ENCODE measurements at regions not wholly inside any gene's neighbourhood (a gene's known extent, or its start where the extent isn't known, plus 50 kb on each side); places are given as distances from the start of the nearest gene placed in this dataset.

DNA sequence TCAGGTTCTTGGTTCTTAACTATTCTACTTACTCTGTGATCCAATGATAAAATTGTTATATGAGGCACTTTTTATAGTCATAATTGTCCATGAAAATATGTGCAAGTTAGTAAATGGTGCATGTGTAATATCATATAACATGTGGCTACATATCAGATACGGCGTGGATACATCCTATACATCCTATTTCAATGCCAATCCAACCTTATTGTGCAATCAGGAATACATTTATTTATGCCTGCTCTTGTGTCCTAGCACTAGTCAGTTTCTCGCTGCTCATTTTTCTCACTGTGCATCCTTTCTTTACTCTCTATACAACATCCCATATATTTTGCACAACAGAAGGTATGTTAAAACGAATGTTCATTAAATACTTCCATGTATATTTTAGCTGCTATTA lies 1141.1 kb downstream of the FAT4 start:
- DNase-seq (ENCODE audit: low read depth, low spot score), result no peak
- Mint-ChIP-seq H3K27ac (ENCODE audit: unreplicated experiment) (no peak overlapping the region), H3K4me1 (no peaks in the 10 kb centered on the region), H3K27me3 (ENCODE audit: low read depth) (no peaks in the 10 kb centered on the region), H3K36me3 (ENCODE audit: low read depth) (no peaks in the 10 kb centered on the region), H3K4me3 (no peak overlapping the region), H3K9me3 (peaks cover 9% of the 10 kb centered on the region)
- TF ChIP-seq, protein P1, sequence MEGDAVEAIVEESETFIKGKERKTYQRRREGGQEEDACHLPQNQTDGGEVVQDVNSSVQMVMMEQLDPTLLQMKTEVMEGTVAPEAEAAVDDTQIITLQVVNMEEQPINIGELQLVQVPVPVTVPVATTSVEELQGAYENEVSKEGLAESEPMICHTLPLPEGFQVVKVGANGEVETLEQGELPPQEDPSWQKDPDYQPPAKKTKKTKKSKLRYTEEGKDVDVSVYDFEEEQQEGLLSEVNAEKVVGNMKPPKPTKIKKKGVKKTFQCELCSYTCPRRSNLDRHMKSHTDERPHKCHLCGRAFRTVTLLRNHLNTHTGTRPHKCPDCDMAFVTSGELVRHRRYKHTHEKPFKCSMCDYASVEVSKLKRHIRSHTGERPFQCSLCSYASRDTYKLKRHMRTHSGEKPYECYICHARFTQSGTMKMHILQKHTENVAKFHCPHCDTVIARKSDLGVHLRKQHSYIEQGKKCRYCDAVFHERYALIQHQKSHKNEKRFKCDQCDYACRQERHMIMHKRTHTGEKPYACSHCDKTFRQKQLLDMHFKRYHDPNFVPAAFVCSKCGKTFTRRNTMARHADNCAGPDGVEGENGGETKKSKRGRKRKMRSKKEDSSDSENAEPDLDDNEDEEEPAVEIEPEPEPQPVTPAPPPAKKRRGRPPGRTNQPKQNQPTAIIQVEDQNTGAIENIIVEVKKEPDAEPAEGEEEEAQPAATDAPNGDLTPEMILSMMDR (conservative IDR thresholded peaks at IDR 0.05), result no peak

DNA sequence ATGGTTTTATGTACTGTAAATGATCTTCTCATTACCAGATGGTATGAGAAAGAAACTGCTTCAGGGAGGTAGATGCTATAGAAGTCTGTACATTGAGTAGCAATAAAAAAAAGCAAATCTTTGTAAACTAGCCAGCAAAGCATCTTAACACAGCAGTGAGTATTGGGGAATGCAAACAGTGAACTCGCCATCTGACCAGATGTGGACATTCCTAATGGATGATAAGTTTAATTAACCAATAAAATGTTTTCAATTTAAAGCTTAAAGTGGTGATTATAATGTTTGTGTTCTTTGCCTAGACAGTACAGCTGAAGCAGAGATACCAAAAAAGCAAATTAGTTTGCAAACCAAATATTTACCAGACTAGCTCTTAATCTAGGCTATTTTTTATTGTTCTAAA lies 1144.2 kb downstream of the FAT4 start:
- H3K9me3 Mint-ChIP-seq, result peaks cover 3% of the 10 kb centered on the region
- no peaks in the 10 kb centered on the region for H3K4me1 Mint-ChIP-seq
- no peaks in the 10 kb centered on the region for H3K27me3 Mint-ChIP-seq (ENCODE audit: low read depth)
- TF ChIP-seq, protein P1 (conservative IDR thresholded peaks at IDR 0.05), result no peak
- no peaks in the 10 kb centered on the region for H3K36me3 Mint-ChIP-seq (ENCODE audit: low read depth)
- H3K27ac Mint-ChIP-seq (ENCODE audit: unreplicated experiment), result no peak overlapping the region
- DNase-seq (ENCODE audit: low read depth, low spot score), result no peak
- H3K4me3 Mint-ChIP-seq, result no peak overlapping the region

DNA sequence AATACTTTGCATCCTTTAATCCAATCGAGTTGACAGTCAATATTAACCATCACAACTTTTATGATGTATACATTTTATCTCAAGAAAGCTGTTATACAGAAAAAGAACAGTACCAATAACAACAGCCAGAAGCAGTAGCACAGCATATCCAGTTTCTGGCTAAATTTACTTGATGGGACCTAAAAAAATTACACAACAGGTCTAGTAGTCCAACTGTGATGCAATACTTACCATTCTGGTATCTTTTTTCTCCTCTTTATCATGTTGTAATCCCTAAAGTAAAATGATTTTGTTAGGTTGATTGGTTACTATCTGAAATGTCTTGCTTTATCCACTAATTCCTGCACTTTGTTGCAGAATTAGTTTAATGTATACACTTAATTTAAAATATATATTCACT lies 1150.6 kb downstream of the FAT4 start:
- no peaks in the 10 kb centered on the region for H3K4me1 Mint-ChIP-seq
- TF ChIP-seq, protein P1 (conservative IDR thresholded peaks at IDR 0.05), result no peak

DNA sequence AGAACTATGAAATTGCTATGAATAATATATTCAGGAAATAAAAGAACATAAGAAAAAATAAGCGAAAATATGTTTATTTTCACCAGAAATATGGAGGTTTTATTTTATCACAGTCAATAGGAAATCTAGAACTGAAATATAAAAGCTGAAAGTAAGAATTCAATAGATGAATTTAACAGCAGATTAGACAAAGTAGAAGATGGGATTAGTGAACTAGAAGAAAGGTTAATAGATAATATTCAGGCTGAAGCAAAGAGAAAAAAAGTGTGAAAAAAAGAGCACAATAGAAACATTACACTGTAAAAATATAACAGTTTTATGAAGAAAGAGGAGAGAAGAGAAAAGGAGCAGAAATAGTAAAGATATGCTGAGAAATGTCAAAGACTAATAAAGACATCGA lies 1152.1 kb downstream of the FAT4 start:
- H3K27ac Mint-ChIP-seq (ENCODE audit: unreplicated experiment), result no peak overlapping the region

More for the DNA sequence above, 1150.6 kb downstream of the FAT4 start:
- Mint-ChIP-seq H3K27ac (ENCODE audit: unreplicated experiment) (no peak overlapping the region), H3K27me3 (ENCODE audit: low read depth) (no peaks in the 10 kb centered on the region), H3K4me3 (no peak overlapping the region), H3K36me3 (ENCODE audit: low read depth) (no peaks in the 10 kb centered on the region), H3K9me3 (peaks cover 4% of the 10 kb centered on the region)
- DNase-seq (ENCODE audit: low read depth, low spot score), result no peak

DNA sequence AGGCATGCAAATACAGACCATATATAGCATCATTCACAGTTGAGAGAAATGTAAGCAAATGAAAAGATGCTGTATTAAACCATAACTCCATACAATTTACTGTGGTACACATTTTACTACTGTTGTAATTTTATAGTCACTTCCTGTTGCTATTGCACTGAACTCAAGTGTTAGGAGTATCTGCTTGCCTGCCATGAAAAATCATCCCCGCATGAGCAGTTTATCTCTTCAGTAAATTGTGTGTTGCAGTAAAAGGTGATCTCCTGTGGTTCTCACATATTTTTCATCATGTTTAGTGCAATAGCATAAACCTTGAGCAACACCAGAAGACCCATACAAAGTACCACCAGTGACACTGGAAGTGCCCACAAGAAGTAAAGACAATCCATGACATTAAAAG lies 1153.4 kb downstream of the FAT4 start:
- Mint-ChIP-seq H3K27me3 (ENCODE audit: low read depth) (no peaks in the 10 kb centered on the region), H3K36me3 (ENCODE audit: low read depth) (no peaks in the 10 kb centered on the region), H3K4me3 (no peak overlapping the region), H3K9me3 (peaks cover 4% of the 10 kb centered on the region), H3K4me1 (no peaks in the 10 kb centered on the region), H3K27ac (ENCODE audit: unreplicated experiment) (no peak overlapping the region)
- TF ChIP-seq, protein P1 (conservative IDR thresholded peaks at IDR 0.05), result no peak
- no peak for DNase-seq (ENCODE audit: low read depth, low spot score)

More for the DNA sequence above, 1152.1 kb downstream of the FAT4 start:
- Mint-ChIP-seq H3K36me3 (ENCODE audit: low read depth) (no peaks in the 10 kb centered on the region), H3K27me3 (ENCODE audit: low read depth) (no peaks in the 10 kb centered on the region), H3K9me3 (peaks cover 4% of the 10 kb centered on the region), H3K4me3 (no peak overlapping the region), H3K4me1 (no peaks in the 10 kb centered on the region)
- DNase-seq (ENCODE audit: low read depth, low spot score), result no peak
- TF ChIP-seq, protein P1 (conservative IDR thresholded peaks at IDR 0.05), result no peak

DNA sequence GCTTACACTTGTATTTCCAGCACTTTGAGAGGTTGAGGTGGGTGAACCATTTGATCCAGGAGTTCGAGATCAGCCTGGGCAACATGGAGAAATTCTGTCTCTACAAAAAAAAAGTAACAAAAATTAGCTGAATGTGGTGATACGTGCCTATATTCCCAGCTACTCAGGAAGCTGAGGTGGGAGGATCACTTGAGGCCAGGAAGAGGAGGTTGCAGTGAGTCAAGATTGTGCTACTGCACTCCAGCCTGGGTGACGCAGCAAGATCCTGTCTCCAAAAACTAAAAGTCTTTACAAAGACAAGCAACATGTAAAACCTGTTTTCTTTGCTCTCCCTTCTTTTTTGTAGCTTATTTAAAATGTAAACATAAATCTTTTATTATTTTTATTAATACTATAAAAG lies 1156.1 kb downstream of the FAT4 start:
- no peaks in the 10 kb centered on the region for H3K36me3 Mint-ChIP-seq (ENCODE audit: low read depth)
- H3K4me3 Mint-ChIP-seq, result no peak overlapping the region

More for the DNA sequence above, 1156.1 kb downstream of the FAT4 start:
- H3K9me3 Mint-ChIP-seq, result peaks cover 9% of the 10 kb centered on the region
- H3K27me3 Mint-ChIP-seq (ENCODE audit: low read depth), result no peaks in the 10 kb centered on the region
- no peaks in the 10 kb centered on the region for H3K4me1 Mint-ChIP-seq
- H3K27ac Mint-ChIP-seq (ENCODE audit: unreplicated experiment), result no peak overlapping the region
- no peak for DNase-seq (ENCODE audit: low read depth, low spot score)
- TF ChIP-seq, protein P1 (conservative IDR thresholded peaks at IDR 0.05), result no peak

Data from neural crest cell (in vitro differentiated cells).